ENCODE measurements at regions not wholly inside any gene's neighbourhood (a gene's known extent, or its start where the extent isn't known, plus 50 kb on each side); places are given as distances from the start of the nearest gene placed in this dataset.

- no peaks in the 10 kb centered on the region for H3K27me3 ChIP-seq
- H3K4me3 ChIP-seq: no peak overlapping the region
- H3K36me3 ChIP-seq: no peaks in the 10 kb centered on the region
- intact Hi-C loops (cut with DNase I; ENCODE audit: low total_unique reads) (no loop called here), in situ Hi-C loops (cut with MboI; ENCODE audit: low sequenced_read_pairs in 4 of 4) (no loop called here)
- TF ChIP-seq CTCF (IDR thresholded peaks at IDR 0.05 in 4 of 5, conservative IDR thresholded peaks at IDR 0.05 in 1 of 5): no peak
- no peak for TF ChIP-seq POLR2A (IDR thresholded peaks at IDR 0.05)
- no peaks in the 10 kb centered on the region for H3K9me3 ChIP-seq
- ATAC-seq (no peak), DNase-seq (no peak)
- no peak overlapping the region for H3K27ac ChIP-seq
- peaks cover 0 to 6% of the 10 kb centered on the region in 2 donors for H3K4me1 ChIP-seq
Observed at GRCh38 chr2:196252408-196253115, 81.2 kb upstream of the STK17B start.

GRCh38 chr2:196253116-196253480 lies 81.7 kb upstream of the STK17B start:
- no peak for DNase-seq
- H3K4me1 ChIP-seq: peaks cover 0 to under 1% of the 10 kb centered on the region in 2 donors
- H3K9me3 ChIP-seq: no peaks in the 10 kb centered on the region
- TF ChIP-seq CTCF (IDR thresholded peaks at IDR 0.05 in 4 of 5, conservative IDR thresholded peaks at IDR 0.05 in 1 of 5): no peak
- TF ChIP-seq POLR2A (IDR thresholded peaks at IDR 0.05): no peak
- in situ Hi-C loops (cut with MboI; ENCODE audit: low sequenced_read_pairs in 4 of 4) (no loop called here), intact Hi-C loops (cut with DNase I; ENCODE audit: low total_unique reads) (no loop called here)
- H3K4me3 ChIP-seq: no peak overlapping the region
- no peak for ATAC-seq
- H3K27me3 ChIP-seq: no peaks in the 10 kb centered on the region
- no peaks in the 10 kb centered on the region for H3K36me3 ChIP-seq
- H3K27ac ChIP-seq: no peak overlapping the region

GRCh38 chr2:196256585-196256984 lies 85.2 kb upstream of the STK17B start:
- Histone ChIP-seq H3K4me1 (no peaks in the 10 kb centered on the region), H3K36me3 (no peaks in the 10 kb centered on the region), H3K27me3 (no peaks in the 10 kb centered on the region), H3K27ac (no peak overlapping the region), H3K9me3 (no peaks in the 10 kb centered on the region), H3K4me3 (no peak overlapping the region)
- DNase-seq (no peak), ATAC-seq (no peak)
- intact Hi-C loops (cut with DNase I; ENCODE audit: low total_unique reads): no loop called here
- in situ Hi-C loops (cut with MboI; ENCODE audit: low sequenced_read_pairs in 4 of 4): no loop called here
- no peak for TF ChIP-seq POLR2A (IDR thresholded peaks at IDR 0.05)
- no peak for TF ChIP-seq CTCF (IDR thresholded peaks at IDR 0.05 in 4 of 5, conservative IDR thresholded peaks at IDR 0.05 in 1 of 5)

GRCh38 chr2:196257086-196257485 lies 85.7 kb upstream of the STK17B start:
- intact Hi-C loops (cut with DNase I; ENCODE audit: low total_unique reads): no loop called here

More at GRCh38 chr2:196257086-196257485, 85.7 kb upstream of the STK17B start:
- H3K4me3 ChIP-seq: no peak overlapping the region
- no peaks in the 10 kb centered on the region for H3K27me3 ChIP-seq
- H3K36me3 ChIP-seq: no peaks in the 10 kb centered on the region
- ATAC-seq (no peak), DNase-seq (no peak)
- TF ChIP-seq POLR2A (IDR thresholded peaks at IDR 0.05): no peak
- TF ChIP-seq CTCF (IDR thresholded peaks at IDR 0.05 in 4 of 5, conservative IDR thresholded peaks at IDR 0.05 in 1 of 5): no peak
- no peaks in the 10 kb centered on the region for H3K4me1 ChIP-seq
- H3K27ac ChIP-seq: no peak overlapping the region
- in situ Hi-C loops (cut with MboI; ENCODE audit: low sequenced_read_pairs in 4 of 4): no loop called here
- no peaks in the 10 kb centered on the region for H3K9me3 ChIP-seq

All from gastrocnemius medialis (tissue), 4 donors.